ENCODE measurements at regions not wholly inside any gene's neighbourhood (a gene's known extent, or its start where the extent isn't known, plus 50 kb on each side); places are given as distances from the start of the nearest gene placed in this dataset.

DNA sequence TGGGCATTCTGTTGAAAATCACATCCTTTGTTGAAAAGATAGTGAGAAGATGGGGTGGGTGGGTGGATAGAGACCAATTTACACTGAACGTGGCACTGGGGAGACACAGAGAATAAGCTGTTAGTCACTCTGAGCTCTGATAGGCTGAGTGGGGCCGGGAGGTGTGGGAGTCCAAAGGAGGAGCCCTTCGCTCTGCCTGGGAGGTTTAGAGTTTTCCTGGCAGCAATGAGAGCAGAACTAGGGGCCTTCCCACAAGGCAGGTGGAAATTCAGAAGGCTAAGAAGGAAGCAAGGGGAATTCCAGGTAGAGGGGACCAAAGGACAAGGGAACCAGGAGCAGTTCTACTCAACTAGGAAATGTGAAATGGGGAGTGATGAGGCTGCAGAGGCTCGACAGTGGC is 272.7 kb downstream of the RPLP1 start:
- no peak overlapping the region for H3K4me3 ChIP-seq
- WGBS, 2 donors (ENCODE audit: low coverage in 1 of 2), result 80 to 83% methylated on average over 2 to 4 of the region's 4 CpGs
- no peak overlapping the region for H3K27ac ChIP-seq
- TF ChIP-seq EP300 (IDR thresholded peaks at IDR 0.05), result no peak
- no peak for TF ChIP-seq POLR2AphosphoS5 (IDR thresholded peaks at IDR 0.05)
- TF ChIP-seq POLR2A (IDR thresholded peaks at IDR 0.05), result no peak
- TF ChIP-seq, protein P1, sequence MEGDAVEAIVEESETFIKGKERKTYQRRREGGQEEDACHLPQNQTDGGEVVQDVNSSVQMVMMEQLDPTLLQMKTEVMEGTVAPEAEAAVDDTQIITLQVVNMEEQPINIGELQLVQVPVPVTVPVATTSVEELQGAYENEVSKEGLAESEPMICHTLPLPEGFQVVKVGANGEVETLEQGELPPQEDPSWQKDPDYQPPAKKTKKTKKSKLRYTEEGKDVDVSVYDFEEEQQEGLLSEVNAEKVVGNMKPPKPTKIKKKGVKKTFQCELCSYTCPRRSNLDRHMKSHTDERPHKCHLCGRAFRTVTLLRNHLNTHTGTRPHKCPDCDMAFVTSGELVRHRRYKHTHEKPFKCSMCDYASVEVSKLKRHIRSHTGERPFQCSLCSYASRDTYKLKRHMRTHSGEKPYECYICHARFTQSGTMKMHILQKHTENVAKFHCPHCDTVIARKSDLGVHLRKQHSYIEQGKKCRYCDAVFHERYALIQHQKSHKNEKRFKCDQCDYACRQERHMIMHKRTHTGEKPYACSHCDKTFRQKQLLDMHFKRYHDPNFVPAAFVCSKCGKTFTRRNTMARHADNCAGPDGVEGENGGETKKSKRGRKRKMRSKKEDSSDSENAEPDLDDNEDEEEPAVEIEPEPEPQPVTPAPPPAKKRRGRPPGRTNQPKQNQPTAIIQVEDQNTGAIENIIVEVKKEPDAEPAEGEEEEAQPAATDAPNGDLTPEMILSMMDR (IDR thresholded peaks at IDR 0.05), result no peak
- no peaks in the 10 kb centered on the region for H3K27me3 ChIP-seq
- H3K9me3 ChIP-seq, result no peaks in the 10 kb centered on the region
- no peak for ATAC-seq
- H3K36me3 ChIP-seq, result no peaks in the 10 kb centered on the region
- no peaks in the 10 kb centered on the region for H3K4me1 ChIP-seq

DNA sequence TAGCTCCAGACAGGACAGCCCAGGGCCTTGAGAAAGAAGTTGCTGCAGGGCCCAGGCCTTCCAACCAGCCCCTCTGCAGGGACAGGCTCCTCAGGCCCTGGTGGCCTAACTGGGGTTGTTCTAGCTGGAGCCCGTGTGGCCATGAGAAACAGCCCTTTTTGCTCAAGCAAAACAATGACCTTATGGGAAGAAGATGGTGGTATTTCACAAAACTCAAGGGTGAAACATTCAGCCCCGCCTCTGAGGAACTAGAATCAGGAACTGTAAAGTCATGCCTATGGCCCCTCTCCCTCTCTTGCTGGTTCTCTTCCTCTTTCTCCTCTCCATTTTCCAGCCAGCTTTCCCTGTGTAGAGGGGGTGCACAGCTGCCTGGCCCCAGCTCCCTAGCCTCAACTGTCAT is 273.3 kb downstream of the RPLP1 start:
- 70% methylated on average over 1 of the region's 2 CpGs; no CpG with 5 or more reads in 1 of the 2 donors for WGBS, 2 donors (ENCODE audit: low coverage in 1 of 2)
- Histone ChIP-seq H3K4me3 (no peak overlapping the region), H3K27me3 (no peaks in the 10 kb centered on the region), H3K9me3 (no peaks in the 10 kb centered on the region), H3K36me3 (no peaks in the 10 kb centered on the region), H3K27ac (no peak overlapping the region), H3K4me1 (no peaks in the 10 kb centered on the region)
- TF ChIP-seq POLR2AphosphoS5 (IDR thresholded peaks at IDR 0.05), result no peak
- TF ChIP-seq POLR2A (IDR thresholded peaks at IDR 0.05), result no peak
- no peak for TF ChIP-seq EP300 (IDR thresholded peaks at IDR 0.05)
- TF ChIP-seq, protein P1 (IDR thresholded peaks at IDR 0.05), result no peak
- peak; percentile 42 for ATAC-seq

DNA sequence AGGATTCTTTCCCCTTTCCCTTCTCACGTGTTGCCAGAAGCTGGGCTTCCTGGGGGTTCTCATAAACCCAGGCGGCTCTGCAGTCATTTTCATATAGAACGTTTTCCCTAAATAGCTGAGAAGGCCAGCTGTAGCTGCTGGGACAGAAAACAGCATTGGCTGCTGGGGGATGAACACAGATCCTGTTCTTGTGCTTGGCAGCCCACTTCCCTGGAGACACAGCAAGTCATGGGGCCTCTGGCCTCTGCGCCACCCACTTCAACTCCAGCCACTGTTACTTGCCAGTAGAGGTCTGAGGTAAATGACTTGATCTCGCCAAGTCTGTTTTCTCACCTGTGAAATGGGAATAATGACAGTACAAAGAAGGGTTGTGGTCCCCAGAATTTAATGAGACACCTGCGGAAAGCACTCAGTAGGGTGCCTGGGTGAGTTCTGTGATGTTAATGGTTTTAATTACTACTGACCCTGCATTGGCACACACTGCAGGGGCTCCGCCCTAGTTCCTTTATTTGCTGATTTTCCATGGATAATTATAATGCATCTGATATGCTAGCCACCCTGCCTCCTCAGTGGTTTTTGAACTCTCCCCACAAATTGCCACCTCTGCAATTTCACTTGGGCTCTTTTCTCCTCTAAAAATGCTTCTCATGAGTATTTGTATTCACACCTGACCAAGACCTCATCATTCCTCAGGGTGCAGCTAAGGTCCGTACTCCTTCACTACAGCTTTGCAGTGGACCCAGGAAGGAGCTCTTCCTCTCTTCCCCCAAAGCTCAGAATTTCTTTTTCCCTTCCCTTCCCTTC is 274.7 kb downstream of the RPLP1 start:
- Histone ChIP-seq H3K4me1 (no peaks in the 10 kb centered on the region), H3K27ac (no peak overlapping the region), H3K9me3 (no peaks in the 10 kb centered on the region), H3K27me3 (no peaks in the 10 kb centered on the region), H3K4me3 (no peak overlapping the region), H3K36me3 (no peaks in the 10 kb centered on the region)
- no peak for TF ChIP-seq POLR2A (IDR thresholded peaks at IDR 0.05)
- TF ChIP-seq, protein P1 (IDR thresholded peaks at IDR 0.05), result no peak
- no peak for TF ChIP-seq POLR2AphosphoS5 (IDR thresholded peaks at IDR 0.05)
- TF ChIP-seq EP300 (IDR thresholded peaks at IDR 0.05), result no peak
- 87 to 92% methylated on average over 5 to 6 of the region's 8 CpGs for WGBS, 2 donors (ENCODE audit: low coverage in 1 of 2)
- no peak for ATAC-seq

DNA sequence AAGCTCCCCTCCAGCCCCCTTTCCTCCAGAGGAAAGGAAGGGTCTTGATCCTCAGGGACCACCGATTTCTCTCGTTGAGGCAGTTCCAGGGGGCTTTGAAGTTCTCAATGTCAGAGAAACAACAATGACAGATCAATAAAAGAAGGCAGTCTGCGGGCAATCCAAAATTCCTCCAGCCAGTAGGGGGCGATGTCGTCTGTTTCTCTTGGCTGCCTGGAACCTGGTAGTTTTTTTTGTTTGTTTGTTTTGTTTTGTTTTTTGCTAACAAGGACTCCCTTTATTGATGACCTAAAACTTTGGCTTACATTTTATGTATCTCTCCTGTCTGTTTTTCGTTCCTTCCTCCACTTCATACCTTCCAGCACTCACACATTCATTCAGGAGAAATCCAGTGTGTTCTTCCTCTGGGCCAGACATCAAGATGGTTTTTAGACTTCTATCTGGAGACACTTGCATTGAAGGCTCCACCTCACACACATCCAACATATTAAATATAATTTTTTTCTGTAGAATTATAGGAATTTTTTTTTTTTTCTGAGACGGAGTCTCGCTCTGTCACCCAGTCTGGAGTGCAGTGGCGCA is 276.6 kb downstream of the RPLP1 start:
- no peaks in the 10 kb centered on the region for H3K36me3 ChIP-seq
- H3K4me3 ChIP-seq, result no peak overlapping the region
- ATAC-seq, result no peak

More for the DNA sequence above, 276.6 kb downstream of the RPLP1 start:
- TF ChIP-seq, protein P1 (IDR thresholded peaks at IDR 0.05), result peak; percentile 54 to 74 (median 62)
- TF ChIP-seq POLR2A (IDR thresholded peaks at IDR 0.05), result no peak
- WGBS, 2 donors (ENCODE audit: low coverage in 1 of 2), result 59 to 60% methylated on average over 9 of the region's 9 CpGs
- Histone ChIP-seq H3K4me1 (no peaks in the 10 kb centered on the region), H3K9me3 (no peaks in the 10 kb centered on the region), H3K27me3 (no peaks in the 10 kb centered on the region), H3K27ac (no peak overlapping the region)

Measured in gastroesophageal sphincter (tissue), 4 donors.